Upper lobe of left lung (tissue), 4 donors: ENCODE measurements at regions not wholly inside any gene's neighbourhood (a gene's known extent, or its start where the extent isn't known, plus 50 kb on each side); places are given as distances from the start of the nearest gene placed in this dataset.

Source experiments
- EP300 ChIP-seq, 4 donors: sonication (generic); formaldehyde crosslinking; IDR thresholded peaks; one replicate each; pipeline ENCODE4 v1.5.1; 2017; ENCODE audit warnings: antibody characterized with exemption in 4 of 4, control low read depth in 2 of 4
- POLR2A ChIP-seq, 4 donors: fragments of 450-650 bp; IDR thresholded peaks; one replicate each; pipeline ENCODE4 v1.5.1; 2016 to 2017; ENCODE audit warnings: antibody characterized with exemption in 4 of 4, mild to moderate bottlenecking in 2 of 4
- TF ChIP-seq, protein P1 (sequence below), 6 experiments: fragments of 450-650 bp in 4 of 6; fragments of 200-600 bp in 2 of 6; sonication (generic) in 2 of 6; IDR thresholded peaks; one replicate each; pipeline ENCODE4 v1.5.1; 2016 to 2019; ENCODE audit warnings: antibody characterized with exemption in 6 of 6

DNA sequence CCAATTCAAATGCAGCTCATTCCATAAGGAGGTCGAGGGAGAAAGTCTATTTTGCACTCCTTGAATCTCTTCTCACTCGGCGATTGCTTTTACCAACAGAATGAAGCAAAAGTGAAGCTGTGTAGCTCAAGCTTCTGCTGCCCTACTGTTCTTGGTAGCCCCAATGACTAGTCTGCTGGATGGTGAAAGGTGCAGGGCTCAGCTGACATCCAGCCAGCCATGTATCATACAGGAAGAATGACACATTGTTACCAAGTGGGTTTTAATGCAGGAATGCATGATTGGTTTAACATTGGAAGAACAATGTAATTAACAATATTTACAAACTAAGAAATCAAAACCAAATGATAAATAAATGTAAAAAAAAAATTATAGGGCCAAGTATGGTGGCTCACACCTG is 286.2 kb upstream of the HSFY2 start:
- TF ChIP-seq POLR2A (IDR thresholded peaks at IDR 0.05) (no peak), EP300 (IDR thresholded peaks at IDR 0.05) (no peak)
- TF ChIP-seq, protein P1, sequence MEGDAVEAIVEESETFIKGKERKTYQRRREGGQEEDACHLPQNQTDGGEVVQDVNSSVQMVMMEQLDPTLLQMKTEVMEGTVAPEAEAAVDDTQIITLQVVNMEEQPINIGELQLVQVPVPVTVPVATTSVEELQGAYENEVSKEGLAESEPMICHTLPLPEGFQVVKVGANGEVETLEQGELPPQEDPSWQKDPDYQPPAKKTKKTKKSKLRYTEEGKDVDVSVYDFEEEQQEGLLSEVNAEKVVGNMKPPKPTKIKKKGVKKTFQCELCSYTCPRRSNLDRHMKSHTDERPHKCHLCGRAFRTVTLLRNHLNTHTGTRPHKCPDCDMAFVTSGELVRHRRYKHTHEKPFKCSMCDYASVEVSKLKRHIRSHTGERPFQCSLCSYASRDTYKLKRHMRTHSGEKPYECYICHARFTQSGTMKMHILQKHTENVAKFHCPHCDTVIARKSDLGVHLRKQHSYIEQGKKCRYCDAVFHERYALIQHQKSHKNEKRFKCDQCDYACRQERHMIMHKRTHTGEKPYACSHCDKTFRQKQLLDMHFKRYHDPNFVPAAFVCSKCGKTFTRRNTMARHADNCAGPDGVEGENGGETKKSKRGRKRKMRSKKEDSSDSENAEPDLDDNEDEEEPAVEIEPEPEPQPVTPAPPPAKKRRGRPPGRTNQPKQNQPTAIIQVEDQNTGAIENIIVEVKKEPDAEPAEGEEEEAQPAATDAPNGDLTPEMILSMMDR (IDR thresholded peaks at IDR 0.05): no peak
